NT2/D1 (cell line): ENCODE measurements at regions not wholly inside any gene's neighbourhood (a gene's known extent, or its start where the extent isn't known, plus 50 kb on each side); places are given as distances from the start of the nearest gene placed in this dataset.

Source experiments
- DNase-seq: peaks from one replicate; pipeline ENCODE4 v3.0.0-alpha.2; 2011; ENCODE audit warnings: low read depth, low spot score
- H3K27me3 ChIP-seq: 2 replicates; pipeline ENCODE4 v1.6.0; 2011; ENCODE audit warnings: mild to moderate bottlenecking; ENCODE audit not compliant: insufficient read length, insufficient read depth
- H3K36me3 ChIP-seq: 2 replicates; pipeline ENCODE4 v1.6.1; 2011; ENCODE audit warnings: mild to moderate bottlenecking, low read length, mixed read lengths; ENCODE audit not compliant: insufficient read depth, insufficient read length
- H3K4me1 ChIP-seq: 2 replicates; pipeline ENCODE4 v1.5.1; 2011; ENCODE audit not compliant: insufficient read depth, insufficient read length
- H3K4me3 ChIP-seq: 2 replicates; pipeline ENCODE4 v1.5.1; 2011; ENCODE audit warnings: low read depth; ENCODE audit not compliant: insufficient read length
- H3K9ac ChIP-seq: 2 replicates; pipeline ENCODE4 v1.6.0; 2011; ENCODE audit warnings: low read depth; ENCODE audit not compliant: insufficient read length
- H3K9me3 ChIP-seq: 2 replicates; pipeline ENCODE4 v1.5.1; 2011; ENCODE audit warnings: mild to moderate bottlenecking, low read length; ENCODE audit not compliant: insufficient read depth
- SUZ12 ChIP-seq: IDR thresholded peaks from 2 replicates; pipeline ENCODE4 v1.6.1; 2011; ENCODE audit not compliant: insufficient read length, insufficient read depth; ENCODE audit errors: extremely low read depth
- YY1 ChIP-seq: IDR thresholded peaks from 2 replicates; pipeline ENCODE4 v1.6.1; 2011; ENCODE audit not compliant: insufficient read length, insufficient read depth
- ZNF274 ChIP-seq: IDR thresholded peaks from 2 replicates; pipeline ENCODE4 v1.6.1; 2011; ENCODE audit warnings: mild to moderate bottlenecking, low read depth, low read length

DNA sequence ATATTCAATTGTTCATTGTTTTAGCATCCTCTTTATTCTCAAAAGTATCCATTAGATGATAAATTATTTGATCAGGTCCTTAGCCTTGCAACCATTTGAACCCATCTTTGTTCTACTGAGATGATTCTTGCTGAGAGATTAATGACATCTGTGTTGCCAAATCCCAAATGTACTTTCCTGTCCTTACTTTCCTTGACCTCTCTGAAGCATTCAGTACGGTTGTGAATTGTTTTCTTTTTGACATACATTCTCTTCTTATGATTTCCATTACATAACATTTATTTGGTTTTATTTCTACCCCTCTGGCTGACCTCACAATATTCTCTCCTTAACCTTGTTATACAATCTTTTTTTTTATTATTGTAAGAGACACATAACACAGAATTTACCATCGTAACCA lies 1058.6 kb upstream of the CNTNAP5 start:
- Histone ChIP-seq H3K4me3 (no peak overlapping the region), H3K36me3 (no peaks in the 10 kb centered on the region), H3K27me3 (no peaks in the 10 kb centered on the region), H3K4me1 (no peaks in the 10 kb centered on the region), H3K9ac (no peak overlapping the region), H3K9me3 (no peaks in the 10 kb centered on the region)
- no peak for DNase-seq
- TF ChIP-seq YY1 = no peak
- TF ChIP-seq ZNF274 = no peak
- TF ChIP-seq SUZ12 = no peak

DNA sequence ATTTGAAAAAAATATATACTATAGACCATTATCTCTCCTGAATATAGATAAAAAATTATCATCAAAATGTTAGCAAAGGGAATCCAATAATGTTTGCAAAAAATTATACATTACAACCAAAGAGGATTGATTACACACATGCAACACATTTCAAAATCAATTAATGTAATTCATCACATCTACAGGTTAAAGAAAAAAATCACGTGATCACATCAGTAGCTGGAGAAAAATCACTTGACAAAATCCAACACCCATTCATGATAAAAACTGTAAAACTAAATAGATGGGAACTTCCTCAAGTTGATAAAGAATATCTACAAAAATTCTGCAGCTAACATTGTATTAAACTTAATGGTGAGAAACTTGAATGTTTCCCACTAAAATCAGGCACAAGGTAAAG lies 1047.5 kb upstream of the CNTNAP5 start:
- TF ChIP-seq SUZ12 (no peak), YY1 (no peak), ZNF274 (no peak)
- no peaks in the 10 kb centered on the region for H3K4me1 ChIP-seq
- H3K4me3 ChIP-seq = no peak overlapping the region
- DNase-seq = no peak
- H3K9ac ChIP-seq = no peak overlapping the region
- H3K9me3 ChIP-seq = no peaks in the 10 kb centered on the region
- H3K27me3 ChIP-seq = no peaks in the 10 kb centered on the region
- no peaks in the 10 kb centered on the region for H3K36me3 ChIP-seq

DNA sequence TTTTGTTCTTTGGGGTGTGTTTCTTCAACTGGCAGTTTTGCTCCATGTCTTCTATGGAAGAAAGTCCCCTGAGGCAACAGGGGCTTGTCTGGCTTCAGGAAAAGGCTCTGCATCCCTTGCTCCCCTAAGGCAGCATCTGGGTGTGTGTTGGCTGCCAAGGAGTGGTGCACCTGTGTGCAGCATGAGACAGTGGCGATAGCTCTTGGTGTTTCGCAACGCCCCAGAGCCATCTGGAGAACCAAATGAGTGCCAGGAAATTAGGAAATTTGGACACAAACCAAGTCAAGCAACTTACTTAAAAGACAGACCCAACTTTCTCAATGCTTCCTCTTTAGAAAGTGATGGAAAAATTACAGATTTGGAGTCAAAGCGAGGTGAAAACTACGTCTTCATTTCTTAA lies 1044.4 kb upstream of the CNTNAP5 start:
- Histone ChIP-seq H3K9me3 (no peaks in the 10 kb centered on the region), H3K27me3 (no peaks in the 10 kb centered on the region), H3K9ac (no peak overlapping the region), H3K4me3 (no peak overlapping the region), H3K4me1 (no peaks in the 10 kb centered on the region), H3K36me3 (no peaks in the 10 kb centered on the region)
- DNase-seq = no peak
- no peak for TF ChIP-seq YY1
- TF ChIP-seq ZNF274 = no peak
- TF ChIP-seq SUZ12 = no peak

DNA sequence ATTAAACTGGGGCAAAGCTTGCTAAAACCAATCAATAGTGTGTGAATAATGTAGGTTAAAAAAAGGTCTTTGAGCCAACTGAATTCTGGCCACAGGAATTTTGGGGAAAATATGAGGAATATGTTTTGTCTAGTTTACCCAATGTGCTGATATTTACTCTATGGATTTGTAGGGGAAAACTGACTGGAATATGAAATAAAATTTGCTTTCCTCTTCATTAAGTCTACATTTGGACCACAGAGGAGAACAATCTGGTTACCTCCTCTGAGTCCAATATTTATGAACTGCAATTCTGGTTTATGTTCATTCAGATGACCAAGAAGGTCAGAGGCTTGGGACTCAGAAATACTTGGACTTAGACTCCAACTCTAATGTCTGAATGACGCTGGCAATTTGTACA lies 1042.2 kb upstream of the CNTNAP5 start:
- Histone ChIP-seq H3K9ac (no peak overlapping the region), H3K27me3 (no peaks in the 10 kb centered on the region), H3K4me1 (no peaks in the 10 kb centered on the region), H3K36me3 (no peaks in the 10 kb centered on the region), H3K4me3 (no peak overlapping the region), H3K9me3 (no peaks in the 10 kb centered on the region)
- TF ChIP-seq ZNF274 (no peak), YY1 (no peak), SUZ12 (no peak)
- DNase-seq = no peak

DNA sequence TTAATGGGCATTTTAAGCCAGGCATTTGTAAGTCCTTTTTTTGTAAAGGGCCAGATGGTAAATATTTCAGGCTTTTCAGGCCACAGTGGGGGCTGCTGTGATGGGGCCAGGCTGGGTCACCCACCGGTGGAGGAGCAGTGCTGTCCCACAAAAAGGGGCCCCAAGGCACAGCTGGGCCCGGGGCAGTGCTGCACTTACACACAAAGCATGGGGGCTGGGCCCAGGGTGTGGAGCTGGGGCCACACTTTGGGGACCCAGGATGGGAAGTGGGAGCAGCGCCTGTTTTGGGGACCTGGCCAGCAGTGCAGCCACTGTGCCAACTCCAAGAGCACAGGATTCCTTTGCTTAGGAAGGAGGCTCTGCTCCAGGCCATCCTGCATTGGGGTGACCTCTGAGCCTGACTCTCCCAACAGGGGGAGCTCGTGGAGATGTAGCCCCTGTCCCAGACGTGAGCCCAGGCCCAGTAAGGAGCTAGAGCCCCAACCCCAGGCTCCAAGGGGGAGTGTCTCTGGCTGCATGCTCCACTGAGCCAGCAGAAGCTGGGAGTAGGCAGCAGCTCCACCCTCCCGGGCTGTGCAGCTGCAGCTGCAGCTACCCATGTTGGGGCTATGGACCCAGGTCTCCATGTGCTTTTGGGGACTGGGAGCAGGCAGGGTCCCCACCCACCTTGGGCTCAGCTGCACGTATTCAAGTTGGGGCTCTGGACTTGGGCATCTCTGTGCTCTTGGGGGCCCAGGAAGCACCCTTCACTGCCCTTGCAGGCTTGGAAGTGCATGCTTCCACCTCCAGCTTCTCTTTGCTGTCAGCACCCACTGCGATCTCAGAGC lies 1036.5 kb upstream of the CNTNAP5 start:
- H3K9me3 ChIP-seq = peaks cover 5% of the 10 kb centered on the region; the same call in 1 of the 2 replicates
- no peak overlapping the region for H3K4me3 ChIP-seq
- no peaks in the 10 kb centered on the region for H3K4me1 ChIP-seq
- no peak for DNase-seq
- H3K9ac ChIP-seq = no peak overlapping the region
- TF ChIP-seq SUZ12 (no peak), YY1 (no peak), ZNF274 (no peak)
- no peaks in the 10 kb centered on the region for H3K27me3 ChIP-seq
- H3K36me3 ChIP-seq = no peaks in the 10 kb centered on the region

DNA sequence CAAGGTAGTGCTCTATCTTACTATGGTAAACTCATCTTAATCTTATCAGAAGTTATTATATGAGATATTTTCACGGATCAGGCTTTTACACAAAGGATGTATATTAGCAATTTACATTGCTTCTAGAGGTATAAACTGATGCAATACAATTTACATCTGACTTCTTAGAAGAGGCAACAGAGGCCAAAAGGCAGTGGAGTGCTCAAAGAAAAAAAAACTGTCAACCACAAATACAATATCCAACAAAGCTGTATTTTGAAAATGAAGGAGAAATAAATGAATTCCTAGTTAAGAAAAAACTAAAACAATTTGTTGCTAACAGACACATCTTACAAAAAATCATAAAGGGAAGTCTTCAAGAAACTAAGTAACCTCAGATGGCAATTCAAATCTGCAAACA lies 1031.5 kb upstream of the CNTNAP5 start:
- no peaks in the 10 kb centered on the region for H3K4me1 ChIP-seq
- no peak overlapping the region for H3K9ac ChIP-seq
- no peak for DNase-seq
- TF ChIP-seq ZNF274 = no peak
- TF ChIP-seq SUZ12 = no peak
- no peak overlapping the region for H3K4me3 ChIP-seq
- no peaks in the 10 kb centered on the region for H3K27me3 ChIP-seq
- H3K36me3 ChIP-seq = no peaks in the 10 kb centered on the region
- H3K9me3 ChIP-seq = peaks cover 9% of the 10 kb centered on the region; the same call in 1 of the 2 replicates

DNA sequence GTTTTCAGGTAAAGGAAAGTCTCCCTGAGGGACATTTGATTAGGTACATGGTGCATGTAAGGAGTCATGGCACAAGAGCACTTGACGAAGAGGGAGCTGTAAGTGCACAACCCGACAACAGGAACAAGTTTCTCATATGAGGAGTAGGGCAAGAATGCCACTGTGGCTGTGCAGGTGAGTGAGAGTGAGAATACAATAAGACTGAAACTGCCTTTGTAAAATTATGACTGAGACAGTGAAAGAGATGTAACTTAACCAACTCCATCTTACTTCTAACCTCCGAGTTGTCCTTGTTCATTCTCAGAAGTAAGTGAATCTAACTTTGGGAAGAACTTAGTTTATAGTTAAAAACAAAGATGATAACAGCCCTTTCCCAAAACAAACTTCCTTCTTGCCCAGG lies 1025.8 kb upstream of the CNTNAP5 start:
- H3K9me3 ChIP-seq = no peaks in the 10 kb centered on the region; the same call in 1 of the 2 replicates
- no peaks in the 10 kb centered on the region for H3K27me3 ChIP-seq
- no peak for DNase-seq
- no peaks in the 10 kb centered on the region for H3K4me1 ChIP-seq
- TF ChIP-seq YY1 = no peak
- no peak for TF ChIP-seq SUZ12
- TF ChIP-seq ZNF274 = no peak
- no peaks in the 10 kb centered on the region for H3K36me3 ChIP-seq
- no peak overlapping the region for H3K4me3 ChIP-seq
- no peak overlapping the region for H3K9ac ChIP-seq
